ENCODE measurements at regions not wholly inside any gene's neighbourhood (a gene's known extent, or its start where the extent isn't known, plus 50 kb on each side); places are given as distances from the start of the nearest gene placed in this dataset.

- Histone ChIP-seq H3K9ac (ENCODE audit: low read length) (no peak overlapping the region), H4K20me1 (ENCODE audit: insufficient read depth) (no peaks in the 10 kb centered on the region), H3K36me3 (ENCODE audit: control insufficient read depth in 1 of 2, insufficient read depth in 2 of 2, low read length in 2 of 2) (no peaks in the 10 kb centered on the region), H3K9me3 (ENCODE audit: control insufficient read depth in 1 of 2, insufficient read depth in 1 of 2, low read depth in 1 of 2, low read length in 2 of 2) (no peaks in the 10 kb centered on the region), H2AFZ (ENCODE audit: low read depth, low read length, poor library complexity, severe bottlenecking) (no peak overlapping the region), H3K27me3 (ENCODE audit: insufficient read depth, low read length) (no peaks in the 10 kb centered on the region), H3K4me2 (ENCODE audit: low read length) (no peak overlapping the region), H3K79me2 (ENCODE audit: insufficient read depth, low read length) (no peaks in the 10 kb centered on the region), H3K4me1 (ENCODE audit: control insufficient read depth in 1 of 2, insufficient read depth in 2 of 2, low read length in 2 of 2) (no peaks in the 10 kb centered on the region), H3K27ac (ENCODE audit: low read depth, low read length) (no peak overlapping the region), H3K4me3 (replicated peaks in 1 of 2; ENCODE audit: low read depth in 1 of 2, low read length in 2 of 2) (no peak overlapping the region), H3K9me2 (ENCODE audit: insufficient read depth) (no peaks in the 10 kb centered on the region)
- TF ChIP-seq ZBTB33 (IDR thresholded peaks at IDR 0.05; ENCODE audit: extremely low read depth, insufficient replicate concordance, low read length) (no peak), ZFX (IDR thresholded peaks at IDR 0.05) (no peak), ZNF274 (IDR thresholded peaks at IDR 0.05; ENCODE audit: low read depth, low read length) (no peak), CEBPB (IDR thresholded peaks at IDR 0.05; ENCODE audit: low read depth) (no peak), ATF3 (IDR thresholded peaks at IDR 0.05) (no peak), CTCF (IDR thresholded peaks at IDR 0.05 in 2 of 3, conservative IDR thresholded peaks at IDR 0.05 in 1 of 3; ENCODE audit: borderline replicate concordance in 1 of 3, insufficient read depth in 1 of 3, low read depth in 2 of 3, low read length in 2 of 3) (no peak), POLR2A (IDR thresholded peaks at IDR 0.05; ENCODE audit: borderline replicate concordance, extremely low read depth, insufficient read depth, insufficient read length) (no peak), CBX3 (IDR thresholded peaks at IDR 0.05; ENCODE audit: low read depth) (no peak), SRF (IDR thresholded peaks at IDR 0.05; ENCODE audit: low read depth) (no peak), POLR2AphosphoS5 (IDR thresholded peaks at IDR 0.05; ENCODE audit: low read depth, low read length) (no peak), JUND (IDR thresholded peaks at IDR 0.05) (no peak), SP1 (IDR thresholded peaks at IDR 0.05; ENCODE audit: low read depth) (no peak), FOSL1 (IDR thresholded peaks at IDR 0.05; ENCODE audit: low read depth) (no peak), EGR1 (IDR thresholded peaks at IDR 0.05; ENCODE audit: low read depth) (no peak), ELF1 (IDR thresholded peaks at IDR 0.05; ENCODE audit: borderline replicate concordance, low read depth) (no peak), TCF7L2 (IDR thresholded peaks at IDR 0.05; ENCODE audit: borderline replicate concordance, extremely low read depth, insufficient read depth, insufficient read length) (no peak), YY1 (IDR thresholded peaks at IDR 0.05; ENCODE audit: extremely low read depth, insufficient replicate concordance, low read depth, low read length) (no peak), EZH2 (IDR thresholded peaks at IDR 0.05) (no peak)
- ChIA-PET CTCF (no interaction called here), POLR2A (no interaction called here), RAD21 (ENCODE audit: low non-redundant PET in 1 of 2, low total read pairs in 2 of 2, uncharacterized antibody in 2 of 2, unreplicated experiment in 2 of 2) (no interaction called here)
- DNase-seq (ENCODE audit: low read depth, low spot score), result no peak
- no peak for ATAC-seq
- intact Hi-C loops (cut with micrococcal nuclease), result no loop called here
- no TSS peak for BruUV-seq (replicated peaks)
These were observed 150.3 kb downstream of the UBE2E3 start for GRCh38 chr2:181130686-181131085.

Data from HCT116 (cell line).